GM19239 (cell line): ENCODE measurements at regions not wholly inside any gene's neighbourhood (a gene's known extent, or its start where the extent isn't known, plus 50 kb on each side); places are given as distances from the start of the nearest gene placed in this dataset.

Source experiments
- DNase-seq: peaks from one replicate; pipeline ENCODE4 v3.0.0; 2011; ENCODE audit warnings: low spot score; ENCODE audit not compliant: insufficient read length
- FAIRE-seq: peaks from 2 replicates; lab custom pipeline; 2011; peaks lifted over from hg19 to GRCh38; lab: Jason Lieb, UNC

- DNase-seq, result no peak
- no peak for FAIRE-seq
Measured at GRCh38 chr16:8005096-8005860, 585.0 kb downstream of the TMEM114 start.

GRCh38 chr16:7998789-7999453 is 591.4 kb downstream of the TMEM114 start:
- no peak for DNase-seq
- FAIRE-seq, result no peak

- DNase-seq (no peak), FAIRE-seq (no peak)
Measured at GRCh38 chr16:7997966-7998365, 592.3 kb downstream of the TMEM114 start.

- no peak for FAIRE-seq
- no peak for DNase-seq
Measured at GRCh38 chr16:7992616-7993015, 597.7 kb downstream of the TMEM114 start.

GRCh38 chr16:7990626-7991260 is 599.6 kb downstream of the TMEM114 start:
- no peak for DNase-seq
- FAIRE-seq, result no peak

- DNase-seq (no peak), FAIRE-seq (no peak)
Measured at GRCh38 chr16:7983676-7984075, 606.6 kb downstream of the TMEM114 start.

- FAIRE-seq, result no peak
- no peak for DNase-seq
Measured at GRCh38 chr16:7980133-7980483, 610.2 kb downstream of the TMEM114 start.

- DNase-seq (no peak), FAIRE-seq (no peak)
Measured at GRCh38 chr16:7979448-7980132, 610.7 kb downstream of the TMEM114 start.

- no peak for FAIRE-seq
- no peak for DNase-seq
Measured at GRCh38 chr16:7976563-7976962, 613.7 kb downstream of the TMEM114 start.

- FAIRE-seq (no peak), DNase-seq (no peak)
Measured at GRCh38 chr16:7976125-7976524, 614.2 kb downstream of the TMEM114 start.

GRCh38 chr16:7967996-7968509 is 622.3 kb downstream of the TMEM114 start:
- no peak for FAIRE-seq
- no peak for DNase-seq

- DNase-seq, result no peak
- no peak for FAIRE-seq
Measured at GRCh38 chr16:7964744-7965143, 625.6 kb downstream of the TMEM114 start.

- FAIRE-seq (no peak), DNase-seq (no peak)
Measured at GRCh38 chr16:7964167-7964566, 626.1 kb downstream of the TMEM114 start.

- DNase-seq, result no peak
- no peak for FAIRE-seq
Measured at GRCh38 chr16:7962091-7962879, 628.0 kb downstream of the TMEM114 start.

GRCh38 chr16:7957151-7957550 is 624.5 kb downstream of the RBFOX1 start:
- DNase-seq (no peak), FAIRE-seq (no peak)

GRCh38 chr16:7953360-7953759 is 620.7 kb downstream of the RBFOX1 start:
- DNase-seq (no peak), FAIRE-seq (no peak)

GRCh38 chr16:7946142-7946541 is 613.5 kb downstream of the RBFOX1 start:
- no peak for DNase-seq
- FAIRE-seq, result no peak

GRCh38 chr16:7938175-7938574 is 605.5 kb downstream of the RBFOX1 start:
- DNase-seq, result no peak
- FAIRE-seq, result no peak

GRCh38 chr16:7921345-7921744 is 588.7 kb downstream of the RBFOX1 start:
- FAIRE-seq, result no peak

GRCh38 chr16:7919782-7920181 is 587.1 kb downstream of the RBFOX1 start:
- FAIRE-seq (no peak), DNase-seq (no peak)

More at GRCh38 chr16:7921345-7921744, 588.7 kb downstream of the RBFOX1 start:
- no peak for DNase-seq
